HG03469 (cell line): ENCODE measurements at regions not wholly inside any gene's neighbourhood (a gene's known extent, or its start where the extent isn't known, plus 50 kb on each side); places are given as distances from the start of the nearest gene placed in this dataset.

Source experiments
- ATAC-seq: cut with Tn5 transposase; IDR thresholded peaks from one replicate; pipeline ENCODE4 v1.9.1; 2021; ENCODE audit warnings: mild to moderate bottlenecking, moderate library complexity, moderate number of reproducible peaks; ENCODE audit not compliant: unreplicated experiment

GRCh38 chr21:35257413-35257812 is 208.3 kb upstream of the RUNX1 start:
- no peak for ATAC-seq

GRCh38 chr21:35256468-35256988 is 207.4 kb upstream of the RUNX1 start:
- ATAC-seq: no peak

- no peak for ATAC-seq
Measured at GRCh38 chr21:35254765-35255138, 205.7 kb upstream of the RUNX1 start.

- ATAC-seq: no peak
Measured at GRCh38 chr21:35254006-35254764, 205.1 kb upstream of the RUNX1 start.

- no peak for ATAC-seq
Measured at GRCh38 chr21:35252831-35253230, 203.7 kb upstream of the RUNX1 start.

- ATAC-seq: no peak
Measured at GRCh38 chr21:35249636-35250035, 200.5 kb upstream of the RUNX1 start.

- no peak for ATAC-seq
Measured at GRCh38 chr21:35245879-35246278, 196.8 kb upstream of the RUNX1 start.

- no peak for ATAC-seq
Measured at GRCh38 chr21:35244514-35244913, 195.4 kb upstream of the RUNX1 start.

- ATAC-seq: no peak
Measured at GRCh38 chr21:35243171-35243570, 194.1 kb upstream of the RUNX1 start.

GRCh38 chr21:35239811-35240219 is 190.7 kb upstream of the RUNX1 start:
- ATAC-seq: no peak

- no peak for ATAC-seq
Measured at GRCh38 chr21:35238119-35238518, 189.0 kb upstream of the RUNX1 start.

GRCh38 chr21:35237287-35237686 is 188.2 kb upstream of the RUNX1 start:
- ATAC-seq: no peak

- ATAC-seq: no peak
Measured at GRCh38 chr21:35236090-35236489, 187.0 kb upstream of the RUNX1 start.

- peak; percentile 64 for ATAC-seq
Measured at GRCh38 chr21:35234725-35235124, 185.6 kb upstream of the RUNX1 start.

- ATAC-seq: no peak
Measured at GRCh38 chr21:35233756-35234155, 184.7 kb upstream of the RUNX1 start.

- no peak for ATAC-seq
Measured at GRCh38 chr21:35232545-35233176, 183.6 kb upstream of the RUNX1 start.

GRCh38 chr21:35231090-35231489 is 182.0 kb upstream of the RUNX1 start:
- no peak for ATAC-seq

- ATAC-seq: no peak
Measured at GRCh38 chr21:35229290-35229689, 180.2 kb upstream of the RUNX1 start.

GRCh38 chr21:35227786-35228185 is 178.7 kb upstream of the RUNX1 start:
- ATAC-seq: peak; percentile 6

- peak; percentile 55 for ATAC-seq
Measured at GRCh38 chr21:35226968-35227744, 178.1 kb upstream of the RUNX1 start.

GRCh38 chr21:35226328-35226727 is 177.2 kb upstream of the RUNX1 start:
- ATAC-seq: no peak

- no peak for ATAC-seq
Measured at GRCh38 chr21:35225573-35225972, 176.5 kb upstream of the RUNX1 start.
